Hepatocyte (in vitro differentiated cells): ENCODE measurements at regions not wholly inside any gene's neighbourhood (a gene's known extent, or its start where the extent isn't known, plus 50 kb on each side); places are given as distances from the start of the nearest gene placed in this dataset.

Source experiments
- DNase-seq: peaks from one replicate; pipeline ENCODE4 v3.0.0-alpha.2; 2016; ENCODE audit warnings: low spot score
- H2AFZ ChIP-seq: fragments of 200-600 bp; sonication (generic); 2 replicates; pipeline ENCODE4 v1.6.0; 2016; ENCODE audit warnings: antibody characterized with exemption, mild to moderate bottlenecking
- H3K27ac ChIP-seq: fragments of 200-600 bp; sonication (generic); 2 replicates; pipeline ENCODE4 v1.5.1; 2016; ENCODE audit warnings: mild to moderate bottlenecking
- H3K27me3 ChIP-seq: fragments of 200-600 bp; sonication (generic); 2 replicates; pipeline ENCODE4 v1.6.1; 2016
- H3K36me3 ChIP-seq: fragments of 200-600 bp; sonication (generic); replicated peaks from 2 replicates; pipeline ENCODE4 v1.5.1; 2016; ENCODE audit warnings: low read depth; ENCODE audit not compliant: insufficient read depth
- H3K4me1 ChIP-seq: fragments of 200-600 bp; sonication (generic); 2 replicates; pipeline ENCODE4 v1.5.1; 2016; ENCODE audit warnings: mild to moderate bottlenecking, moderate library complexity; ENCODE audit not compliant: insufficient read depth
- H3K4me2 ChIP-seq: fragments of 200-600 bp; sonication (generic); 2 replicates; pipeline ENCODE4 v1.6.0; 2016
- H3K4me3 ChIP-seq: fragments of 200-600 bp; sonication (generic); 2 replicates; pipeline ENCODE4 v1.5.1; 2016; ENCODE audit warnings: mild to moderate bottlenecking
- H3K79me2 ChIP-seq: fragments of 200-600 bp; sonication (generic); 2 replicates; pipeline ENCODE4 v1.6.0; 2017; ENCODE audit warnings: mild to moderate bottlenecking
- H3K9me2 ChIP-seq: fragments of 200-600 bp; sonication (generic); replicated peaks from 2 replicates; pipeline ENCODE4 v1.6.0; 2017; ENCODE audit warnings: mild to moderate bottlenecking; ENCODE audit not compliant: insufficient read depth
- H3K9me3 ChIP-seq: fragments of 200-600 bp; sonication (generic); 2 replicates; pipeline ENCODE4 v1.5.1; 2016; ENCODE audit warnings: low read depth, mild to moderate bottlenecking
- H4K20me1 ChIP-seq: fragments of 200-600 bp; sonication (generic); 2 replicates; pipeline ENCODE4 v1.6.0; 2016; ENCODE audit warnings: mild to moderate bottlenecking; ENCODE audit not compliant: insufficient read depth, poor library complexity, severe bottlenecking
- CTCF ChIP-seq: fragments of 200-600 bp; sonication (generic); IDR thresholded peaks from 2 replicates; pipeline ENCODE4 v1.5.1; 2016; ENCODE audit warnings: antibody characterized with exemption, mild to moderate bottlenecking; ENCODE audit not compliant: poor library complexity
- EZH2 ChIP-seq: fragments of 200-600 bp; sonication (generic); IDR thresholded peaks from 2 replicates; pipeline ENCODE4 v1.6.1; 2016; ENCODE audit warnings: antibody characterized with exemption, mild to moderate bottlenecking, borderline replicate concordance
- EZH2phosphoT487 ChIP-seq: fragments of 200-600 bp; sonication (generic); IDR thresholded peaks from one replicate; pipeline ENCODE4 v1.6.1; 2018; ENCODE audit warnings: antibody characterized with exemption, mild to moderate bottlenecking, low read depth, moderate library complexity; ENCODE audit not compliant: unreplicated experiment, severe bottlenecking
- WGBS: methylation state at CpG from one replicate; pipeline ENCODE4 v1.1.6; 2016; ENCODE audit warnings: low lambda C conversion rate; ENCODE audit errors: missing lambda C conversion rate; 5-methylcytosine and 5-hydroxymethylcytosine counted together

DNA sequence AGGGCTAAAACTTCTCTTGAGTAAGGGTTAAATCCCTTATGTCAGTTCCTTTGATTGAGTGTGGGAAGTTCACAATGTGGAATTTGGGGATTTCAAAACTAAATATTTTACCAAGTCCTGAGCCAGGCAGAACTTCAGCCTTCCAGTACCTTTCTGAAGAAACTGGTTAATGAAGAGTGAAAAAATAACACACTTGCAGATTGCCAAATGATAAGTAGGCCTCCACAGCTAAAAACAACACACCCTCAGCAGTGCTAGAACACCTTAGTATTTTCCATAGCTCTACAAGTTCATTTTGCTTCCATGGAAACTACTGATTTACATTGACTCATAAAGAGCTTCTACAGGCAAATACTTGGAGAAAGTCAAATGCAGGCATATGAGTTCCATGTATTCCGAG lies 326.8 kb downstream of the ZNF674 start:
- no peak for TF ChIP-seq CTCF
- TF ChIP-seq EZH2phosphoT487: no peak
- no peak for TF ChIP-seq EZH2
- H3K4me3 ChIP-seq: no peak overlapping the region

GRCh38 chrX:46216406-46216805 lies 328.8 kb downstream of the ZNF674 start:
- Histone ChIP-seq H3K4me3 (no peak overlapping the region), H3K4me1 (no peaks in the 10 kb centered on the region), H3K4me2 (no peak overlapping the region), H3K9me2 (no peaks in the 10 kb centered on the region), H3K27ac (no peak overlapping the region), H3K9me3 (no peaks in the 10 kb centered on the region), H4K20me1 (no peaks in the 10 kb centered on the region), H3K36me3 (no peaks in the 10 kb centered on the region), H3K27me3 (no peaks in the 10 kb centered on the region), H2AFZ (no peak overlapping the region), H3K79me2 (no peaks in the 10 kb centered on the region)
- TF ChIP-seq EZH2phosphoT487 (no peak), CTCF (no peak), EZH2 (no peak)
- no peak for DNase-seq
- 94% methylated on average over 2 of the region's 2 CpGs for WGBS

More for the DNA sequence above, 326.8 kb downstream of the ZNF674 start:
- Histone ChIP-seq H3K9me2 (no peaks in the 10 kb centered on the region), H3K36me3 (no peaks in the 10 kb centered on the region), H4K20me1 (no peaks in the 10 kb centered on the region), H3K79me2 (no peaks in the 10 kb centered on the region), H3K9me3 (no peaks in the 10 kb centered on the region), H3K4me2 (no peak overlapping the region), H3K4me1 (no peaks in the 10 kb centered on the region), H2AFZ (no peak overlapping the region), H3K27me3 (no peaks in the 10 kb centered on the region), H3K27ac (no peak overlapping the region)
- WGBS: 71% methylated on average over 1 of the region's 1 CpG
- no peak for DNase-seq

GRCh38 chrX:46211079-46211478 lies 334.1 kb downstream of the ZNF674 start:
- Histone ChIP-seq H3K4me2 (no peak overlapping the region), H3K79me2 (no peaks in the 10 kb centered on the region), H2AFZ (no peak overlapping the region), H3K27me3 (no peaks in the 10 kb centered on the region), H3K9me2 (no peaks in the 10 kb centered on the region), H3K4me1 (peaks cover 16% of the 10 kb centered on the region), H3K27ac (no peak overlapping the region), H3K36me3 (no peaks in the 10 kb centered on the region), H3K9me3 (no peaks in the 10 kb centered on the region), H4K20me1 (no peaks in the 10 kb centered on the region), H3K4me3 (no peak overlapping the region)
- no peak for TF ChIP-seq EZH2phosphoT487
- no peak for TF ChIP-seq EZH2
- TF ChIP-seq CTCF: no peak
- DNase-seq: no peak
- 94% methylated on average over 4 of the region's 4 CpGs for WGBS

DNA sequence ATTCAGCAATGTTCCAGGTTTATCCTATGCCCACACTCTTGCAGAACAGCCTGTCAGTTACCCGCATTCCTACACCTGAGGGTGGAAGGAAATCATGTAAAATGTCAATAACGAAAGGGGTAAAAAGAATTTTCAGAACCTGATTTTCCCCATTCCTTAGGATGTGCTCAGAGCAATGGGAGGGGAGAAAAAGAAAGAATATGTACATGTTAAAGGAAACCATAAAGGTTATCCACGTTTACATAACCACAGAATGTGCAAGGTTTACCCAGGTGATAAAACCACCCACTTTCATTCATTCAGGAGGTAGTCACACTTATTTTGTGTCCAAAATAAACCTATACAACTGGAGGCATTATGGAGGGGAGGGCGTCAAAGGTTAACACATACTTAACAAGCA lies 335.5 kb downstream of the ZNF674 start:
- H3K9me2 ChIP-seq: no peaks in the 10 kb centered on the region
- H3K9me3 ChIP-seq: no peaks in the 10 kb centered on the region
- no peaks in the 10 kb centered on the region for H3K36me3 ChIP-seq
- H3K27ac ChIP-seq: peak overlapping the region; percentile 61
- H3K27me3 ChIP-seq: no peaks in the 10 kb centered on the region
- H3K79me2 ChIP-seq: no peaks in the 10 kb centered on the region
- H3K4me2 ChIP-seq: no peak overlapping the region
- TF ChIP-seq EZH2phosphoT487 (no peak), EZH2 (no peak), CTCF (no peak)
- H3K4me1 ChIP-seq: peaks cover 16% of the 10 kb centered on the region
- peak; percentile 7 for DNase-seq
- WGBS: 55% methylated on average over 4 of the region's 4 CpGs
- H4K20me1 ChIP-seq: no peaks in the 10 kb centered on the region
- H3K4me3 ChIP-seq: no peak overlapping the region
- H2AFZ ChIP-seq: no peak overlapping the region
